ENCODE measurements at regions not wholly inside any gene's neighbourhood (a gene's known extent, or its start where the extent isn't known, plus 50 kb on each side); places are given as distances from the start of the nearest gene placed in this dataset.

GRCh38 chr9:6109986-6110385 is 94.6 kb upstream of the RANBP6 start:
- no peak for DNase-seq (ENCODE audit: low read depth, low spot score)
- no peak for FAIRE-seq
- H3K4me3 ChIP-seq (ENCODE audit: control insufficient read depth in 2 of 3, extremely low read depth in 1 of 3, insufficient read depth in 2 of 3, low read depth in 1 of 3, low read length in 3 of 3) = no peak overlapping the region
- no peak for TF ChIP-seq EZH2 (IDR thresholded peaks at IDR 0.05; ENCODE audit: low read length)
- TF ChIP-seq, protein P1, sequence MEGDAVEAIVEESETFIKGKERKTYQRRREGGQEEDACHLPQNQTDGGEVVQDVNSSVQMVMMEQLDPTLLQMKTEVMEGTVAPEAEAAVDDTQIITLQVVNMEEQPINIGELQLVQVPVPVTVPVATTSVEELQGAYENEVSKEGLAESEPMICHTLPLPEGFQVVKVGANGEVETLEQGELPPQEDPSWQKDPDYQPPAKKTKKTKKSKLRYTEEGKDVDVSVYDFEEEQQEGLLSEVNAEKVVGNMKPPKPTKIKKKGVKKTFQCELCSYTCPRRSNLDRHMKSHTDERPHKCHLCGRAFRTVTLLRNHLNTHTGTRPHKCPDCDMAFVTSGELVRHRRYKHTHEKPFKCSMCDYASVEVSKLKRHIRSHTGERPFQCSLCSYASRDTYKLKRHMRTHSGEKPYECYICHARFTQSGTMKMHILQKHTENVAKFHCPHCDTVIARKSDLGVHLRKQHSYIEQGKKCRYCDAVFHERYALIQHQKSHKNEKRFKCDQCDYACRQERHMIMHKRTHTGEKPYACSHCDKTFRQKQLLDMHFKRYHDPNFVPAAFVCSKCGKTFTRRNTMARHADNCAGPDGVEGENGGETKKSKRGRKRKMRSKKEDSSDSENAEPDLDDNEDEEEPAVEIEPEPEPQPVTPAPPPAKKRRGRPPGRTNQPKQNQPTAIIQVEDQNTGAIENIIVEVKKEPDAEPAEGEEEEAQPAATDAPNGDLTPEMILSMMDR (optimal IDR thresholded peaks at IDR 0.05 in 1 of 3, IDR thresholded peaks at IDR 0.05 in 1 of 3, conservative IDR thresholded peaks at IDR 0.05 in 1 of 3; ENCODE audit: extremely low read depth in 1 of 3, insufficient read depth in 2 of 3, low read length in 3 of 3) = no peak
- no peaks in the 10 kb centered on the region for H4K20me1 ChIP-seq (ENCODE audit: control insufficient read depth, extremely low read depth, insufficient read depth, low read length)
- no peaks in the 10 kb centered on the region for H3K9me3 ChIP-seq (ENCODE audit: control insufficient read depth, low read depth, low read length)
- no peaks in the 10 kb centered on the region for H3K9me1 ChIP-seq (ENCODE audit: control insufficient read depth, extremely low read depth, insufficient read depth, low read length)
- dilution Hi-C loops (cut with MboI; ENCODE audit: extremely low pct_ligation_motif_present, low sequenced_read_pairs) = no loop called here
- no peaks in the 10 kb centered on the region for H3K79me2 ChIP-seq (ENCODE audit: control insufficient read depth, insufficient read depth, low read length)
- H3K36me3 ChIP-seq (ENCODE audit: control insufficient read depth in 2 of 2, extremely low read depth in 1 of 2, insufficient read depth in 2 of 2, low read length in 2 of 2) = no peaks in the 10 kb centered on the region
- H2AFZ ChIP-seq (ENCODE audit: control insufficient read depth, low read length) = peak overlapping the region; percentile 7
- H3K4me2 ChIP-seq (ENCODE audit: control insufficient read depth, extremely low read depth, insufficient read depth, low read depth, low read length) = no peak overlapping the region
- peaks cover 20% of the 10 kb centered on the region for H3K4me1 ChIP-seq (ENCODE audit: control insufficient read depth, extremely low read depth, insufficient read depth, low read length)
- no peak overlapping the region for H3K9ac ChIP-seq (ENCODE audit: control insufficient read depth, extremely low read depth, insufficient read depth, low read length)
- no peak overlapping the region for H3K27ac ChIP-seq (ENCODE audit: control insufficient read depth, insufficient read depth, low read length)
- H3K27me3 ChIP-seq (ENCODE audit: control insufficient read depth, extremely low read depth, insufficient read depth, low read length) = no peaks in the 10 kb centered on the region

GRCh38 chr9:6109571-6109970 is 94.1 kb upstream of the RANBP6 start:
- Histone ChIP-seq H3K9me3 (ENCODE audit: control insufficient read depth, low read depth, low read length) (no peaks in the 10 kb centered on the region), H3K9me1 (ENCODE audit: control insufficient read depth, extremely low read depth, insufficient read depth, low read length) (no peaks in the 10 kb centered on the region), H3K4me1 (ENCODE audit: control insufficient read depth, extremely low read depth, insufficient read depth, low read length) (peaks cover 24% of the 10 kb centered on the region), H4K20me1 (ENCODE audit: control insufficient read depth, extremely low read depth, insufficient read depth, low read length) (no peaks in the 10 kb centered on the region), H3K79me2 (ENCODE audit: control insufficient read depth, insufficient read depth, low read length) (no peaks in the 10 kb centered on the region), H3K4me2 (ENCODE audit: control insufficient read depth, extremely low read depth, insufficient read depth, low read depth, low read length) (no peak overlapping the region), H3K4me3 (ENCODE audit: control insufficient read depth in 2 of 3, extremely low read depth in 1 of 3, insufficient read depth in 2 of 3, low read depth in 1 of 3, low read length in 3 of 3) (no peak overlapping the region), H3K27ac (ENCODE audit: control insufficient read depth, insufficient read depth, low read length) (no peak overlapping the region), H2AFZ (ENCODE audit: control insufficient read depth, low read length) (no peak overlapping the region), H3K36me3 (ENCODE audit: control insufficient read depth in 2 of 2, extremely low read depth in 1 of 2, insufficient read depth in 2 of 2, low read length in 2 of 2) (no peaks in the 10 kb centered on the region), H3K9ac (ENCODE audit: control insufficient read depth, extremely low read depth, insufficient read depth, low read length) (no peak overlapping the region), H3K27me3 (ENCODE audit: control insufficient read depth, extremely low read depth, insufficient read depth, low read length) (no peaks in the 10 kb centered on the region)
- FAIRE-seq (no peak), DNase-seq (ENCODE audit: low read depth, low spot score) (no peak)
- dilution Hi-C loops (cut with MboI; ENCODE audit: extremely low pct_ligation_motif_present, low sequenced_read_pairs) = no loop called here
- no peak for TF ChIP-seq EZH2 (IDR thresholded peaks at IDR 0.05; ENCODE audit: low read length)
- TF ChIP-seq, protein P1 (optimal IDR thresholded peaks at IDR 0.05 in 1 of 3, IDR thresholded peaks at IDR 0.05 in 1 of 3, conservative IDR thresholded peaks at IDR 0.05 in 1 of 3; ENCODE audit: extremely low read depth in 1 of 3, insufficient read depth in 2 of 3, low read length in 3 of 3) = no peak
